Upper lobe of right lung (tissue), 1 donor: ENCODE measurements at regions not wholly inside any gene's neighbourhood (a gene's known extent, or its start where the extent isn't known, plus 50 kb on each side); places are given as distances from the start of the nearest gene placed in this dataset.
"Not testable (repeated sequence)": the region's sequence is repeated elsewhere in the genome, so short reads cannot be mapped to it uniquely, and the experiment has no call there.

Experiments used
- ATAC-seq: fragments of 200-7000 bp; cut with Tn5 transposase; one replicate; pipeline ENCODE4 v1.9.1; 2020; ENCODE audit warnings: mild to moderate bottlenecking, moderate library complexity
- DNase-seq: peaks from one replicate; pipeline ENCODE4 v3.0.0-alpha.2; 2020
- H3K27ac ChIP-seq: fragments of 200-600 bp; one replicate; pipeline ENCODE4 v1.8.0; 2022
- H3K27me3 ChIP-seq: fragments of 200-600 bp; one replicate; pipeline ENCODE4 v1.8.0; 2022; ENCODE audit warnings: mild to moderate bottlenecking
- H3K36me3 ChIP-seq: fragments of 200-600 bp; one replicate; pipeline ENCODE4 v1.8.0; 2022
- H3K4me1 ChIP-seq: fragments of 200-600 bp; one replicate; pipeline ENCODE4 v1.8.0; 2022
- H3K4me3 ChIP-seq: fragments of 200-600 bp; one replicate; pipeline ENCODE4 v1.8.0; 2022; ENCODE audit warnings: mild to moderate bottlenecking
- H3K9me3 ChIP-seq: fragments of 200-600 bp; one replicate; pipeline ENCODE4 v1.8.0; 2022
- intact Hi-C: fragments of 100-400 bp; cut with DNase I; formaldehyde crosslinking; loops from one replicate; pipeline ENCODE4 v1.11.0; 2022
- TF ChIP-seq, protein P1 (sequence below): fragments of 200-600 bp; IDR thresholded peaks from one replicate; pipeline ENCODE4 v1.8.0; 2022; ENCODE audit warnings: antibody characterized with exemption
- donor health status: DM: no; HTN: yes; CAD: no; lungs with severe emphysema.

DNA sequence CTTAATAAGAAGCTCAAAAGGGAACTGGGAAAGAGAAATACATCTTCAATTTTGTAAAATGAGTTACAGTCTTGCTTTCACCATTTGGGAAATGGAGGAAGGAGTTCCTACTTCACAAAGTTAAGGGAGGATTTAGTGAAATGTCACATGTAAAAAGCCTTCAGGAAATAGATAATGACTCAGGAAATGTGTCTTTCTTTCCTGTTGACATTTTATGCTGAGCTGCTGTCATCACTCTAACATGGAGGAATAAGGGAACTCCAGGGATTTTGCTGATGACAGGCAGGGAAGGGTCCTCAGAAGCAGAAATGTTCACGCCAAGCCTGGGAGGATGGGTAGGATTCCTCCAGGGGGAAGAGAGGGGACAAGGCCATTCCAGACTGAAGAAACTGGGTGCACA lies 251.1 kb downstream of the USP46 start:
- ATAC-seq (no peak), DNase-seq (no peak)
- Histone ChIP-seq H3K4me3 (no peak overlapping the region), H3K9me3 (peaks cover 4% of the 10 kb centered on the region), H3K36me3 (no peaks in the 10 kb centered on the region), H3K4me1 (no peaks in the 10 kb centered on the region), H3K27me3 (no peaks in the 10 kb centered on the region), H3K27ac (no peak overlapping the region)
- intact Hi-C loops: no loop called here
- TF ChIP-seq, protein P1, sequence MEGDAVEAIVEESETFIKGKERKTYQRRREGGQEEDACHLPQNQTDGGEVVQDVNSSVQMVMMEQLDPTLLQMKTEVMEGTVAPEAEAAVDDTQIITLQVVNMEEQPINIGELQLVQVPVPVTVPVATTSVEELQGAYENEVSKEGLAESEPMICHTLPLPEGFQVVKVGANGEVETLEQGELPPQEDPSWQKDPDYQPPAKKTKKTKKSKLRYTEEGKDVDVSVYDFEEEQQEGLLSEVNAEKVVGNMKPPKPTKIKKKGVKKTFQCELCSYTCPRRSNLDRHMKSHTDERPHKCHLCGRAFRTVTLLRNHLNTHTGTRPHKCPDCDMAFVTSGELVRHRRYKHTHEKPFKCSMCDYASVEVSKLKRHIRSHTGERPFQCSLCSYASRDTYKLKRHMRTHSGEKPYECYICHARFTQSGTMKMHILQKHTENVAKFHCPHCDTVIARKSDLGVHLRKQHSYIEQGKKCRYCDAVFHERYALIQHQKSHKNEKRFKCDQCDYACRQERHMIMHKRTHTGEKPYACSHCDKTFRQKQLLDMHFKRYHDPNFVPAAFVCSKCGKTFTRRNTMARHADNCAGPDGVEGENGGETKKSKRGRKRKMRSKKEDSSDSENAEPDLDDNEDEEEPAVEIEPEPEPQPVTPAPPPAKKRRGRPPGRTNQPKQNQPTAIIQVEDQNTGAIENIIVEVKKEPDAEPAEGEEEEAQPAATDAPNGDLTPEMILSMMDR: no peak

DNA sequence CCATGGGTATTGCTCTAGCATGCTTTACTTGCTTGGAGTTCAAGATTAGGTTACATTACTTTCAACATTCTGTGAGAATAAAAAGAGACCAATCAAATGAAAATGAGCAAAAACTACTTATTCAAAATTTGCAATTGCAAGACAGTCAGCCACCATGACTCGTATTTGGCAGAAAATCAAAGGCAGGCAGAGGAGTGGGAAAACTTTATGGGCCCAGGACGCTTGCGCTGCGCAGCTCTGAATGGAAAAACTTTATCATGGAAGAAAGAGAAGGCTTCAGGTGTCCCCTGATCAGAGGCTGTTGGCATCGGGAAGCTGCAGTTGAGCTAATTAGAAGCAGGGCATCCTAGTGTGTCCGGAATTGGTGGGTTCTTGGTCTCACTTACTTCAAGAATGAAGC lies 250.6 kb downstream of the USP46 start:
- no peaks in the 10 kb centered on the region for H3K4me1 ChIP-seq
- H3K4me3 ChIP-seq: no peak overlapping the region
- TF ChIP-seq, protein P1: no peak
- DNase-seq (no peak), ATAC-seq (no peak)
- H3K27ac ChIP-seq: no peak overlapping the region
- intact Hi-C loops: no loop called here
- peaks cover 4% of the 10 kb centered on the region for H3K9me3 ChIP-seq
- no peaks in the 10 kb centered on the region for H3K27me3 ChIP-seq
- H3K36me3 ChIP-seq: no peaks in the 10 kb centered on the region

DNA sequence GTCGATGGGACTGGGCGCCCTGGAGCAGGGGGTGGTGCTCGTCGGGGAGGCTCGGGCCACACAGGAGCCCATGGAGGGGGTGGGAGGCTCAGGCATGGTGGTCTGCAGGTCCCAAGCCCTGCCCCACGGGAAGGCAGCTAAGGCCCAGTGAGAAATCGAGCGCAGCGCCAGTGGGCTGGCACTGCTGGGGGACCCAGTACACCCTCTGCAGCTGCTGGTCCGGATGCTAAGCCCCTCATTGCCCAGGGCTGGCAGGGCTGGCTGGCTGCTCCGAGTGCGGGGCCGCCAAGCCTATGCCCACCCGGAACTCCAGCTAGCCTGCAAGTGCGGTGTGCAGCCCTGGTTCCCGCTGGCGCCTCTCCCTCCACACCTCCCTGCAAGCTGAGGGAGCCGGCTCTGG lies 249.3 kb downstream of the USP46 start:
- H3K27ac ChIP-seq, H3K36me3 ChIP-seq, intact Hi-C loops, DNase-seq, H3K4me1 ChIP-seq, H3K27me3 ChIP-seq, H3K9me3 ChIP-seq, ATAC-seq, H3K4me3 ChIP-seq: not testable (repeated sequence)

DNA sequence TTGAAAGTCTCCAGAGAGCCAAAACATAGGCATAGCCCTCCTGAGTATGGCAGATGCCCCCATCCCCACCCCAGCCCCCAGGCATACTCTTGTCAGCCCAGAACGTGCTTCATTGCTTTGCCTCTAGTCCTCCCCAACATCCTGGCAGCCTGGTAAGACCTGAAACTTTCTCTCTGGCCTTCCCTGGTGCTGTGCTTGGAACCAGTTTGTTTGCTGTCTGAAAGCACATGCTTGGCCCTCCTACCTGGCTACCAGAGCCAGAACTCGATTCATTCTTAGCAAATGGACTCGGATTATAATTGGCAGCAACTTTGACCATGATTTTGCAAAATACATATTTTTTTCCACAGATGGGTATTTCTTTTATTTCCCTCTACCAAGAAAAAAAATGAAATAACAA lies 248.1 kb downstream of the USP46 start:
- peaks cover 4% of the 10 kb centered on the region for H3K9me3 ChIP-seq
- intact Hi-C loops: no loop called here
- DNase-seq (no peak), ATAC-seq (no peak)
- no peak overlapping the region for H3K27ac ChIP-seq
- no peaks in the 10 kb centered on the region for H3K36me3 ChIP-seq
- H3K4me1 ChIP-seq: no peaks in the 10 kb centered on the region
- no peaks in the 10 kb centered on the region for H3K27me3 ChIP-seq
- no peak overlapping the region for H3K4me3 ChIP-seq
- TF ChIP-seq, protein P1: no peak

DNA sequence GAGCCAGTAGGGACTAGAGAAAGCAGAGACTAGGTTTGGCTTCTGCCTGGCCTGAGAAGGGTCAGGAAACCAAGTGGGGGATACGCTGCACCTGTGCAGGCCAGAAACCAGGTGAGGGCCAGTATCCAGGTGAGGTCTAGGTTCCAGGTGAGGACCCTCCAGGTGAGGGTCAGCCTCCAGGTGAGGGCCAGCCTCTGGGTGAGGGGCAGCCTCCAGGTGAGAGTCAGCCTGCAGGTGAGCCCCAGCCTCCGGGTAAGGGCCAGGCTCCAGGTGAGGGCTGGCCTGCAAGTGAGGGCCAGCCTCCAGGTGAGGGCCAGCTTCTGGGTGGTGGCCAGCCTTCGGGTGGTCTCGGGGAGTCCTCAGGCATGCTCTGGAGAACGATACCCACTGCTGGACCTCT lies 238.8 kb downstream of the USP46 start:
- H3K9me3 ChIP-seq: no peaks in the 10 kb centered on the region
- no peak overlapping the region for H3K27ac ChIP-seq
- no peak for ATAC-seq
- TF ChIP-seq, protein P1: no peak
- H3K4me3 ChIP-seq: no peak overlapping the region
- no peaks in the 10 kb centered on the region for H3K4me1 ChIP-seq
- DNase-seq: no peak
- H3K36me3 ChIP-seq: no peaks in the 10 kb centered on the region
- intact Hi-C loops: no loop called here
- H3K27me3 ChIP-seq: no peaks in the 10 kb centered on the region

DNA sequence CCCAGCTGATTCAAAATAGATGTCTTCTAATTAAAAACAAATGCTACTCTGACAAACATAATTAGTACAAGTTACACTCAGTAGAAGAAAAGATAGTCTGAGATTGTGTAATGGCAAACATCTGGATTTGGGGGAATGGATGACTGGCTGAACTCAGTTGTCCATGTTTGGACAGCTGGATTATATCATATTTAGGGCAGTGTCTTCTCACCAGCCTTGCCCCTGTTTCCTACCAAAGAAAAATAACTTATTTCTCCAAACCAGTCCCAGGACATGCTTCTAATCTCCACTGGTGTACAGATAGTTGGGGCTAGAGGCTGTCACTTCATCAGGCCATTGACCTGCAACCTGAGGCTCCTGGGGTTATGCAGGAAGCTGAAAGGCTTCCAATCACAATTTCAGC lies 237.3 kb downstream of the USP46 start:
- no peaks in the 10 kb centered on the region for H3K36me3 ChIP-seq
- no peaks in the 10 kb centered on the region for H3K27me3 ChIP-seq
- no peak overlapping the region for H3K27ac ChIP-seq
- no peaks in the 10 kb centered on the region for H3K4me1 ChIP-seq
- no peak overlapping the region for H3K4me3 ChIP-seq
- ATAC-seq (no peak), DNase-seq (no peak)
- TF ChIP-seq, protein P1: no peak
- no peaks in the 10 kb centered on the region for H3K9me3 ChIP-seq
- intact Hi-C loops: no loop called here
